GM20000 (cell line): ENCODE measurements at regions not wholly inside any gene's neighbourhood (a gene's known extent, or its start where the extent isn't known, plus 50 kb on each side); places are given as distances from the start of the nearest gene placed in this dataset.

Experiments
- DNase-seq: peaks from one replicate; pipeline ENCODE4 v3.0.0; 2012; ENCODE audit warnings: low spot score
- TF ChIP-seq, protein P1 (sequence below): IDR thresholded peaks from 2 replicates; pipeline ENCODE4 v1.5.1; 2012; ENCODE audit warnings: mild to moderate bottlenecking, control low read depth; ENCODE audit errors: extremely low read depth, missing control alignments

DNA sequence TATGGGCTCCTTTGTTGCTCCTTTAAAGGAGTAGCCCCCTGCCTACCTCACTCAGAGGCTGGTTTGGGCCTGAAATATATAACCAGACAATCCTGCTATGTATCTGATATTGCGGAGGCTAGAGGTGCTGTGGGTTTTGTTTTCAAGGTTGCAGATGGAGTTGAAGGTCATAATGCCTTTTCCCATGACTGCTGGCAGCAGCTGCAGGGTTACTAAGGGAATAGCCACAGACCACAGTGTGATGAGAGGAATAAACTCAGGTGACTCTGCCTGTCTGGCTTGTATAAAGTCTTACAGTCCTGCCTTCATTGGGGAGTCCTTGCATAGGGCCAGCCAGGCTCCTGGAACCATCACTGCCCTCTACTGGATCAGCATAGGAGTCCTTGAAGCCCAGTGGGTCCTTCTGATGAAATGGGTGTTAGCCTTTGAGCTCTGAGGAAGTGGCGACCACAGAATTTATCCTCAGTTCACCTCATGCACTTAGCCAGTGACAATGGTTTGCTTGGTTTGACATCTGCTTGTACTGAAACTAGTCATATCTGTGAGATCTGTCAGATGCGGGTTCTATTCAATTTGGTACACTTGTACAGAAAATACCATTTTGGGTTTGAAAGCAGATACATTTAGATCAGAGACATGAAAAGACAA is 174.4 kb upstream of the HMCN1 start:
- peak; percentile 71 for DNase-seq
- TF ChIP-seq, protein P1, sequence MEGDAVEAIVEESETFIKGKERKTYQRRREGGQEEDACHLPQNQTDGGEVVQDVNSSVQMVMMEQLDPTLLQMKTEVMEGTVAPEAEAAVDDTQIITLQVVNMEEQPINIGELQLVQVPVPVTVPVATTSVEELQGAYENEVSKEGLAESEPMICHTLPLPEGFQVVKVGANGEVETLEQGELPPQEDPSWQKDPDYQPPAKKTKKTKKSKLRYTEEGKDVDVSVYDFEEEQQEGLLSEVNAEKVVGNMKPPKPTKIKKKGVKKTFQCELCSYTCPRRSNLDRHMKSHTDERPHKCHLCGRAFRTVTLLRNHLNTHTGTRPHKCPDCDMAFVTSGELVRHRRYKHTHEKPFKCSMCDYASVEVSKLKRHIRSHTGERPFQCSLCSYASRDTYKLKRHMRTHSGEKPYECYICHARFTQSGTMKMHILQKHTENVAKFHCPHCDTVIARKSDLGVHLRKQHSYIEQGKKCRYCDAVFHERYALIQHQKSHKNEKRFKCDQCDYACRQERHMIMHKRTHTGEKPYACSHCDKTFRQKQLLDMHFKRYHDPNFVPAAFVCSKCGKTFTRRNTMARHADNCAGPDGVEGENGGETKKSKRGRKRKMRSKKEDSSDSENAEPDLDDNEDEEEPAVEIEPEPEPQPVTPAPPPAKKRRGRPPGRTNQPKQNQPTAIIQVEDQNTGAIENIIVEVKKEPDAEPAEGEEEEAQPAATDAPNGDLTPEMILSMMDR, result peak; percentile 23

DNA sequence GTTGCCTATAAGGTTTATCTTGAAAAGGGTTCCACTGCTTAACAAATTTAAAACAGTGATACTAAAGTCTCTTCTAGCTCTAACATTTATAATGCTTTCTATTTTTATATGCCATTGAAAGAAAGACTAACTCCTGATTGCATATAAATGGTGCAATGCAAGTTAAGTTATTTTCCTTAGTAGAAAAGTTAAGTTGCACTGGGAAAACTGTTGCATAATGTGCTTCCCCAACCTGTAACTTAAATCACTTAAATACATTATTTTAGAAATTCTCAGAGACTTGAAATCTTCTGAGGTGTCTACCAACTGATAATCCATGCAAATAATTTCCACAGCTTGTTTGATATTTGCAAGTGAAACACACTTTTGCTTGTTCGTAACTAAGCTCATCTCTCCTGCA is 175.0 kb upstream of the HMCN1 start:
- TF ChIP-seq, protein P1, result no peak

DNA sequence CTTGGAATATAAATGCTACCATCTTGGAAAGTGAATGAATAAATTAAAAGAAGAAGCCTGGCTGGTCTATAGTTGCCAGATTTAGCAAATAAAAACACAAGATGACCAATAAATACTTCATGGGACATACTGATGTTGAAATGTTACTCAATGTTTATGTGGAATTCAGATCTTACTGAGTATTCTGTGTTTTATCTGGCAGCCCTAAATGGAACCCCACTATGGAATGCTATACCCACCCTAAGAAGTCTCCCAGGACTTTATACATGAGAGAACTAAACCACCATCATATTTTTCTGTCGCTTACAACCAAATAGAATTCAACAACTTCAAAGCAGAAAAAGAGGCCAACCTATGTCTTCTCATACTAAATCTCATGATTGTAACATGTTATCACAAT is 177.6 kb upstream of the HMCN1 start:
- DNase-seq, result no peak
- TF ChIP-seq, protein P1, result no peak

More for the DNA sequence above, 175.0 kb upstream of the HMCN1 start:
- no peak for DNase-seq

DNA sequence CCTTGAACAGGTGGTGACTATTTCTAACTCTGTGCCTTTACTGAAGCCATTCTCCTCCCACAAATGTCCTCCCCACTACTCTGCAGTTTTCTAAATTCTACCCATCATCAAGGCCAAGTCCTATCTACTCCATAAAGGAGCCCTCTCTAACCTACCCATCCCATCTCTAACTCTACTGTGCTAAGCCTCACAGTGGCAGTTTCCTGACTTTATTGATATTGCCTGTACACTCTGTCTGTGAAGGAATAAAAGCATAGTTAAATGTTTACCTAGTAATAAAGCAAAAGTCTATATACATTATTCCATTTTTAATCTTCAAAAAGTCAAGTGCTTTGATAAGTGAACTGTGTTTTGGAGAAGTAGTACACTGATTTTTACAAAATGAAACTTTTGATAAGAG is 178.4 kb upstream of the HMCN1 start:
- TF ChIP-seq, protein P1, result no peak
- no peak for DNase-seq

DNA sequence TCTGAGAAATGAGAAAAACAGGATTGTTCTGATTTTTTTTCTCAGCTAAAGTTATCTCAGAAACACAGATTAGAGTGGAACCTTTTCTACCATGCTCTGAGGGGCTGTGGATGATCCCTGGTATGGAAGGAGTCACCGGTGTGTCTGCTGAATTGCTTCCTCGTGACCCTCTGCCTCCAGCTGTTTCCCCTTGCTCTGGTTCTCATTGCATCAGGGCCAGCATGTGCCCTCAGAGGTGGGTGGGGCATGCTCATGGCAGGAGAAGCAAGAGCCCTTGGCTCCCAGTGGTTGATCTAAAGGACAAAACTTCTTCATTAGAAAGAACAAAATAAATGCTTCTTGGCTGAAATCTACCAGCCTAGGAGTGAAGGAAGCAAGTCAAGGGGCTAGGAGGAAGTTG is 183.2 kb upstream of the HMCN1 start:
- DNase-seq, result no peak
- TF ChIP-seq, protein P1, result no peak

DNA sequence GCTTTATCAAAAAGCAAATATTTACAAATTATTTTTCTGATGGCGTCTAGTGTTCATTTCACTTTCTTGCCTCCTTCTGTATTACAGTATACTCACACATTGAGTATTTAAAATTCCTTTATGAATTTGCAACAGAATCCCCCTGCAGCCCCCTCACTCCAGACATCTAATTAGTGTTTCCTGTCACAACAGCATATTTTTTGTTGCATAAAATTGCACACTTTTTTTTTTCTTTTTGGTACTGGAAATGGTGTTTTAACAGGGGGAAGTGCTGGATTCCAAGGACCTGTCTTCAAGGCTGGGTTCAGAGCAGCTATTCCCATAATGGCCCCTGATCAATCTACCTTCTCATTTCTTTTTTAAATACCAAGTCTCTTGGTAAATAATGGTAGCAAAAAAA is 184.3 kb upstream of the HMCN1 start:
- TF ChIP-seq, protein P1, result no peak
- DNase-seq, result no peak

DNA sequence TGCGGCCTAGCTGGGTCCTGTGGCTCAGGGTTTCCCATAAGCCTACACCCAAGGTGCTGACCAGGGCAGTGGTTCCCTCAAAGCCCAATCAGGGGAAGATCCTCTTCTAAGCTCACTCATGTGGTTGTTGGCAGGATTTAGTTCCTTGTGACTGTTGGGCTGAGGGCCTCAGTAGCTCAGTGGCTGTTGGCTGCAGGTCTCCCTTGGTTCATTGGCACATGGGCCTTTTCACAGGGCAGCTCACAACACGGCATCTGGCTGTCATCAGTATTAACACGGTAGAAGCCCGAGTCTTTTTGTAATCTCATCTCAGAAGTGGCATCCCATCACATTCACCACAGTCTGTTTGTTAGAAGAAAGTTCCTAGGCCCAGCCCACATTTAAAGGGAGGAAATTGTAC is 188.2 kb upstream of the HMCN1 start:
- TF ChIP-seq, protein P1, result no peak
- no peak for DNase-seq
